Germinal center (tissue), 1 donor: ENCODE measurements at regions not wholly inside any gene's neighbourhood (a gene's known extent, or its start where the extent isn't known, plus 50 kb on each side); places are given as distances from the start of the nearest gene placed in this dataset.
"Not testable (repeated sequence)": the region's sequence is repeated elsewhere in the genome, so short reads cannot be mapped to it uniquely, and the experiment has no call there.

Experiments used
- DNase-seq: peaks from one replicate; pipeline ENCODE4 v3.0.0; 2012; ENCODE audit warnings: mixed read lengths, low spot score

- no peak for DNase-seq
These were observed 268.0 kb upstream of the PROK2 start for GRCh38 chr3:72052841-72053409.

DNA sequence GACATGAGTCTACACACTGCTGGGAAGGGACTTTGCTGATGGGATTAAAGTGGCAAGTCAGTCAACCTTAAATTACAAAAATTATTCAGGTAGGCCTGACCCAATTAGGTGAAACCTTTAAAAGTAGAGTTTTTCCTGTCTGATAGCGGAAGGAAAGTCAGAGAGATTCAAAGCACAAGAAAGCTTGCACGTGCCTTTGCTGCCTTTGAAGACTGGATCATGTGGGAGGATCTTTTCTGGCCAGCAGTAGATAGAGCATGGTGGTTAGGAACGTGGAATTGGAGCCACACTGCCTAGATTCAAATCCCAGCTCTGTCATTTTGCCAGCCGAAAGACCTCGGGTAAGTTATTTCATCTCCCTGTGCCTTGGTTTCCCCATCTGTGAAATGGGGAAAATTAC, 265.8 kb upstream of the PROK2 start:
- DNase-seq = no peak

- DNase-seq = no peak
These were observed 265.2 kb upstream of the PROK2 start for GRCh38 chr3:72050048-72050632.

- no peak for DNase-seq
These were observed 264.4 kb upstream of the PROK2 start for GRCh38 chr3:72049300-72049699.

DNA sequence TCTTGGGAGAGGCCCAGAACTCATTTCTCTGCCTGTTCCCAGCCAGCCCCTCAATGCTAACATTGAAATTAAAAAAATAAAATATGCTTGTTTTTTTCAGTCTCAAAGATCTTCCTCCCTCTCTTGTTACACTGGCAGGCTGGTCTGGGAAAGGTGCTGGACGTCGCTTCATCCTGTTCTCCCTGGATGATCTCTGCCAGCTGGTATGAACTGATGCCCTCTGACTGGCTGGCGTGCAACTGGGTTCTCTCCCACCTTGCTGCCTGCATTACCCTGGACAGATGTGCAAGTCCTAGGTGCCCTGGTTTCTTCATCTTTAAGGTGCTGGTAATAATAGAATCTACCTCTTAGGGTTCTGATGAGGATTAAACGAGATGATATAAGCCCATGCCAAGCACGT, 263.9 kb upstream of the PROK2 start:
- DNase-seq = no peak

- no peak for DNase-seq
These were observed 262.4 kb upstream of the PROK2 start for GRCh38 chr3:72047221-72047871.

GRCh38 chr3:72044231-72044855, 259.4 kb upstream of the PROK2 start:
- no peak for DNase-seq

DNA sequence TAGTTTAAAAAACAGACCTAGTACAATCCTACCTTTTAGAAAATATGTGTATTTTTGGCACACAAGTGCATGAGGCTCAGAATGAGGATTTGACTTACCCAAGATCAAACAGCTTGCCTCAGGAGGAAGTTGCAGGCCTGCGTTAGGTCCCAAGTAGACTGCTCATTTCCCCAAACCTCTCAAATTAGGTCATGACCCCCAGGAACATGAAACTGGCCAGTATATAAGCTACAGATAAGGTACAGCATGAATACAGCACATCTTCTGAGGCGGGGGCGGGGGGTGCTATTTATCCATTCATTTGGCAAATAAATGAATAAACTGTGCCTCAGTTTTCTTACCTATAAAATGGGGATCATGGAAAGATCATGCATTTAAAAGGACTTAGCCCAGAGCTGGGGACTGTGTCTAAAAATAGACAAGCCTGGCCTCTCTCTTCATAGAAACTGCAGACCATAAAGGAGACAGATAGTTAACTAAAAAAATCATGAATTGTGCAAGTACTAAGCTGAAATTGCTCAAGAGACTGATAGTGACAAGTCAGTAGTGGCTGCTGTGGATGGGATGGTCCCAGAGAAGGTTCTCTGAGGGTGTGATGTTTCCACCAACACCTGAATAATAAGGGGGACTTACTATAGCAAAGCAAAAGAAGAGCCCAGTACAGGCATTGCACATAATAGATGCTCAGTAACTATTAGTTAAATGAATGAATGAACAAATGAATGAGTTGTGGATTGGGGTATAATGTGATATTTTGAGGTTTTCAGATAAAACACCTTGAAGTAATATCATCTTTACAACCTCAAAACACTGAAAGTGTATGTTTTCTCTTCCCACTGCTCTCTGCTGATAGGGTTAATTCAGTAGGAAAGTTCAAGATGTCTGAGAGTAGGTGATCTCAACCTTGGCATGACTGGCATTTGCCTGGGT, 258.5 kb upstream of the PROK2 start:
- DNase-seq = no peak

DNA sequence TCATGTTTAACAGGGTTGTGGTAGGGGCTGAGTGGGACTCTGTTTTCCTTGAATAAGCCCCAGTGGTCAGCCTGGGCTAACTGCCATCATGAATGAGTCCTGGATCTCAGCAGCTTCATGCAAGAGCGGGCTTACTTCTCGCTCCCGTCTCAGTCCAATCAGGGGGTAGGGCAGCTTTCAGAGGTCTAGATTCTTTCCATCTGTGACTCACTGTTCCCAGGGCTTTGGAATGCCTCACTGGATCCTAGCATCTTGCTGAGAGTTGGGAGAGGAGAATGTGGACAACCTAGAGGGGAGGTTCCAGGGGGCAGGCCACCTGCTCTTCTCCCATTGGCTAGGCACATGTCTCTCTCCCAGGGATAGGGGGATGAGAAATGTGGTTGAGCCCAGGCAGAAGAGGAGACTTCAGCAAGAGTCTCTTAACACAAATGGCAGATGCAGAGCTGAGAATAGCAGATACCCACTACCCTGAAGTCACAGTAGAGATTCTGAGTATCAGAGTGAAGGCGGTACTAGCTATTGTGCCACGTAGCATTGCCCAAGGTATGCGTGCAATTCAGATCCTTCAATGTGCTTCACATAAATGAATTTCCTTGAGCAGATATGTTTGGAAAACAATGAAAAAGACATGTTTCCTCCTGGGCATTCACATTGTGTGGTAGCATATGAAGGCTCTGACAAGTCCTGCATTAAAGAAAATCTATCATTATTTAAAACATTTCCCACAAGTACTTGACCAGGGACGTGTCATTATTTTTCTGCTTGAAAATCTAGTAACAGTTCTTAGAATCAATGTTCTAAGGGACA, 257.7 kb upstream of the PROK2 start:
- no peak for DNase-seq

- DNase-seq = no peak
These were observed 256.6 kb upstream of the PROK2 start for GRCh38 chr3:72041511-72041910.

- no peak for DNase-seq
These were observed 256.1 kb upstream of the PROK2 start for GRCh38 chr3:72041076-72041475.

- DNase-seq = no peak
These were observed 254.7 kb upstream of the PROK2 start for GRCh38 chr3:72039677-72040076.

DNA sequence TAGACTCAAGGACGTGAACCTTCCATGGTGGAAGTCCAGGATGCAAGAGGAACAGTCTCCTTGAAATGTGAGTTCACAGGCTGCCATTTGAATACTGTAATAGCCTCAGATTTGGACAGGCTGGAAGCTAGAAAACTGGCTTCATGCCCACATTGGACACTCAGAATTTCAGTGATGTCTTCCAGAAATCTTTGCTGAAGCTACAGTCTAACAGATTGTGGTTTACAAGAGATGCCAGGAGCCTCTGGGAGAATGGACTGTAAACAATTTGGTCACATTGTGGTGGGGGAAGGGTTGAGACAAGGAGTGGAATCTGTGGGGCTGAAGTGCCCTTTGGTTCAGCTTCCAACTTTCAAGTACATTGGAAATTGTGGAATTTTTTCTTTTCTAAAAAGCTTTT, 252.0 kb upstream of the PROK2 start:
- no peak for DNase-seq

DNA sequence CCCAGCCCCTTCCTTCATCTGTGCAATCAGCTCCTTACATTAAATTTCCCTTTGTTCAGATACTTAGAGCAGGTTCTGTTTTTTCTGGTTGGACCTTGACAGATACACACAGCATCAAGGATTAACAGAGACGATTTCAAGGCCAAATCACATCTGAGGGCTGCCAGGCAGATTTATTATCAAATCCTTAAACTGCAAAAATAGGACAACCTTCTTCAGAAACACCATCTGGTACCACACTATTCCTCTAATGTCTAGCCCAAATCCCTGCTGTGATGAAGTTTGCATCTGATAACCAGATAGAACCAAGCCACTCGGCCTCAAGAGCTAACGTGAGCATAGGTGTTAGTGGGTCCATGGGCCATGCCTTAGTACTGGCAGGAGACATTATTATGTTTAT, 250.7 kb upstream of the PROK2 start:
- no peak for DNase-seq

DNA sequence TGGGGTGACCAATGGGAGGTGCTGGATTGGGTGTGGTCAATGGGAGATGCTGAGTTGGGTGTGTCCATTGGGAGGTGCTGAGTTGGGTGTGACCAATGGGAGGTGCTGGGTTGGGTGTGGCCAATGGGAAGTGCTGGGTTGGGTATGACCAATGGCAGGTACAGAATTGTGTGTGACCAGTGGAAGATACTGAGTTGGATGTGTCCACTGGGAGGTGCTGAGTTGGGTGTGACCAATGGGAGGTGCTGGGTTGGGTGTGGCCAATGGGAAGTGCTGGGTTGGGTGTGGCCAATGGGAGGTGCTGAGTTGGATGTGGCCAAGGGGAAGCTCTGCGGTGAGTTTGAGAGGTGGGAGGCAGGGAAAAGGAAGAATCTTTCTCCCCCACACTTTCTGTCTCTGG, 250.0 kb upstream of the PROK2 start:
- DNase-seq = no peak

GRCh38 chr3:72033666-72034428, 248.9 kb upstream of the PROK2 start:
- DNase-seq = no peak

DNA sequence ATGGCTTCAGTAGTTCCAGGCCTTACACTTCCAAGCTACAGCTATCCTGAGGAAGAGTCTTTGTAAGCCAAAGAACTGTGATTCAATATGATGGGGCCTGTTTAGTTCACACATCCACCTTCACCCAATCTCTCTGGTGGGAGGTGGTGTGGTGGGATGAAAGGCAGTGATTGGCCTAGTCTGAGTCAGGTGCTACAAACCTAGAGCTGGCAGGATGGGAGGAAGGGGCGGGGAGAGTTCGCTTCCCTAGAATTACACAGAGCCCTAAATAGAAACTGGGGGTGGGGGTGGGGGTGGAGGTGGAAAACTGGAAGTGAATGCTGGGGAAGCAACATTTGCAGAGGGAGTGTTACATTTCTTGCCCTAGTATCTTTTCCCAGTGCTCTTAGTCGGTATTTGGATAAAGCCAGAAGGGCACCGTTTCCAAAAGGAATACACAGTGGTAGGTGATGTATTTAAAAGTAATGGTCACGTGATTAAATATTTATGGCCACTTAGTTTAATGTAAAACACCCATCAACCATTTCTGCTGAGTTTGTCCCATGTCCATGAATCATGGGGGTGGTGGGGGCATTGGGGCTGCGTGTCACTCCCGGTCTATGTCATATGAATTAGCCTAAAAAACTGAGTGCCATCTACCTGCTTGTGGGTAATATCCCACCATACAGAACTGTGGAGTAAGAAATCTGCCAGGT, 247.6 kb upstream of the PROK2 start:
- DNase-seq = no peak

- DNase-seq = no peak
These were observed 246.6 kb upstream of the PROK2 start for GRCh38 chr3:72031581-72031980.

DNA sequence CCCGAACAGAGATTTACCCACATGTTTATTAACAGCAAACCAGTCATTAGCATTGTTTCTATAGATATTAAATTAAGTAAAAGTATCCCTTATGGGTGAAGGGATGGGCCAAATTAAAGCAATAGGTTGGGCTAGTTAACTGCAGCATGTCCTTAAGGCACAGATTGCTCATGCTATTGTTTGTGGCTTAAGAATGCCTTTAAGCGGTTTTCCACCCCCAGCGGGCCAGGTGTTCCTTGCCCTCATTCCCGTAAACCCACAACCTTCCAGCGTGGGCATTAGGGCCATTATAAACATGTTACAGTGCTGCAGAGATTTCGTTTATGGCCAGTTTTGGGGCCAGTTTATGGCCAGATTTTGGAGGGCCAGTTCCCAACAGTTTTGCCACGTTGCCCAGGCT, 245.3 kb upstream of the PROK2 start:
- not testable (repeated sequence) for DNase-seq

GRCh38 chr3:72028726-72029125, 243.8 kb upstream of the PROK2 start:
- not testable (repeated sequence) for DNase-seq
